Adrenal gland (tissue), 9 donors: ENCODE measurements at regions not wholly inside any gene's neighbourhood (a gene's known extent, or its start where the extent isn't known, plus 50 kb on each side); places are given as distances from the start of the nearest gene placed in this dataset.

ENCODE experiments used
- DNase-seq, 7 donors: peaks; one replicate each; pipeline ENCODE4 v3.0.0-alpha.2; 2019 to 2020
- H3K27ac ChIP-seq, 5 donors: fragments of 200-600 bp; sonication (generic) in 4 of 5; 1 replicate in 3 of 5; 2 replicates in 2 of 5; pipeline versions ENCODE4 v1.5.1 to v1.8.0; 2016 to 2020; ENCODE audit warnings: mild to moderate bottlenecking in 1 of 5
- H3K27me3 ChIP-seq: fragments of 200-600 bp; 2 replicates; pipeline ENCODE4 v1.8.0; 2021
- H3K36me3 ChIP-seq, 2 donors: fragments of 200-600 bp; replicated peaks in 1 of 2; 1 replicate in 1 of 2; 2 replicates in 1 of 2; pipeline versions ENCODE4 v1.5.1 to v1.8.0; 2018 to 2022
- H3K4me1 ChIP-seq, 2 donors: fragments of 200-600 bp; replicated peaks in 1 of 2; 1 replicate in 1 of 2; 2 replicates in 1 of 2; pipeline versions ENCODE4 v1.5.1 to v1.8.0; 2018 to 2021
- H3K4me3 ChIP-seq, 4 donors: fragments of 200-600 bp; sonication (generic) in 3 of 4; one replicate each; pipeline ENCODE4 v1.5.1; 2016 to 2018
- H3K9me3 ChIP-seq, 3 donors: fragments of 200-600 bp; sonication (generic) in 1 of 3; replicated peaks in 1 of 3; 1 replicate in 2 of 3; 2 replicates in 1 of 3; pipeline versions ENCODE4 v1.5.1 to v1.8.0; 2016 to 2021
- CTCF ChIP-seq, 6 experiments: fragments of 450-650 bp in 4 of 6; fragments of 200-600 bp in 2 of 6; sonication (generic) in 1 of 6; IDR thresholded peaks; 1 replicate in 5 of 6; 2 replicates in 1 of 6; pipeline versions ENCODE4 v1.5.1 to v1.8.0; 2016 to 2021; ENCODE audit warnings: antibody characterized with exemption in 6 of 6, mild to moderate bottlenecking in 2 of 6, moderate library complexity in 1 of 6
- POLR2A ChIP-seq, 2 donors: fragments of 450-650 bp; IDR thresholded peaks; one replicate each; pipeline ENCODE4 v1.6.1; 2017; ENCODE audit warnings: antibody characterized with exemption in 2 of 2, mild to moderate bottlenecking in 2 of 2, moderate library complexity in 1 of 2
- WGBS, 4 donors: extraction: QIAGEN DNeasy Blood & Tissue Kit in 2 of 4; methylation state at CpG; one replicate each; pipeline versions ENCODE4 v1.1.5 to v1.1.7; 2013 to 2017; 5-methylcytosine and 5-hydroxymethylcytosine counted together
- intact Hi-C, 2 donors: fragments of 100-400 bp; cut with DNase I; formaldehyde crosslinking; loops; one replicate each; pipeline versions ENCODE4 v1.14.1 to v1.15.0; 2022 to 2023
- donor health status: healthy with polysubstance abuse.
- donor health status: Bipolar disorder and iron deficiency.
- donor health status: DM: yes; HTN: yes; CAD: no.
- donor health status: DM: no; HTN: no; CAD: no.
- donor health status: DM: no; HTN: no; CAD: no.

- no peaks in the 10 kb centered on the region for H3K4me1 ChIP-seq
- H3K27ac ChIP-seq: no peak overlapping the region
- WGBS, 4 donors: 43 to 66% (median 61%) methylated on average over 3 of the region's 3 CpGs
- no peaks in the 10 kb centered on the region for H3K36me3 ChIP-seq
- H3K4me3 ChIP-seq: no peak overlapping the region
- H3K27me3 ChIP-seq: no peaks in the 10 kb centered on the region
- no peak for TF ChIP-seq POLR2A (IDR thresholded peaks at IDR 0.05)
- TF ChIP-seq CTCF (IDR thresholded peaks at IDR 0.05): no peak
- DNase-seq: no peak
- intact Hi-C loops: loop anchor here in 1 of 2 donors (10.0 kb wide), 1 partner anchor 171 kb away; no protein-coding TSS in a partner anchor
- H3K9me3 ChIP-seq: no peaks in the 10 kb centered on the region
Observed at GRCh38 chr3:109225516-109225915, 89.0 kb downstream of the C3orf85 start.

- no peaks in the 10 kb centered on the region for H3K9me3 ChIP-seq
- H3K4me1 ChIP-seq: no peaks in the 10 kb centered on the region
- WGBS, 4 donors: 84 to 95% (median 86%) methylated on average over 2 of the region's 2 CpGs
- no peak overlapping the region for H3K27ac ChIP-seq
- H3K4me3 ChIP-seq: no peak overlapping the region
- H3K36me3 ChIP-seq: no peaks in the 10 kb centered on the region
- no peak for DNase-seq
- H3K27me3 ChIP-seq: no peaks in the 10 kb centered on the region
- no peak for TF ChIP-seq CTCF (IDR thresholded peaks at IDR 0.05)
- no peak for TF ChIP-seq POLR2A (IDR thresholded peaks at IDR 0.05)
- intact Hi-C loops: loop anchor here in 1 of 2 donors (10.0 kb wide), 1 partner anchor 174 kb away; no protein-coding TSS in a partner anchor
Observed at GRCh38 chr3:109228391-109229080, 87.8 kb downstream of the DPPA2 start.

DNA sequence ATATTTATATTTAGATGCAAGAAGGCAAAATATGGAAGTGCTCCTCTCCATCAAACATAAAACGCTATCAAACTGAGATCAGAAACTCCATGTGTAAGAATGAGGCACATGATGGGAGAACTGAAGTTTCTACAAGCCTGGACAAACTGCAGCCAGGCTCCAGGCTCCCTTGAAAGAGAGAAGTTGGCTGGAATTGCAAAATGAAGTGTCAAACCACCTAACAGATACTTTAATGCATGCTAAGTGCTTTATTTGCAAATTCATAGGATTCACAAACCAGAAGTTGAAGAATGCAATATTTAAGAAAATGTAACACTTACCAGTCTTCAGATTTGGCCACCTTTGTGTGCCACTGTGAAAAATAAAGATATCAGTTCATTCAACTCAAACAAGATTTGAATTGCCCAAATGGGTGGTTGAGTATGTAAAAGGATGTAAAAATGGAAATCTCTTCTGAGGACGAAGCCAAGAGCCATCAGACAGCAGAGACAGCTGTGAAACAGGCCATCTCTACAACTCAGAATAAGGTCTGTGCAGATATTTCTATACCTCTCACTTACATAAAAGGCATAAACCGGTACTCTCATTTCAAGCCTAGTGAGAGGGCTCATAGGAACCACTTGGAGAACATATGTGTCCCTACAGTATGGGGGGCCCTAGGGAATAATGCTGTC, 87.0 kb downstream of the DPPA2 start:
- WGBS, 4 donors: 82 to 89% (median 84%) methylated on average over 3 of the region's 3 CpGs
- Histone ChIP-seq H3K4me1 (no peaks in the 10 kb centered on the region), H3K36me3 (no peaks in the 10 kb centered on the region), H3K4me3 (no peak overlapping the region), H3K27me3 (no peaks in the 10 kb centered on the region), H3K27ac (no peak overlapping the region), H3K9me3 (no peaks in the 10 kb centered on the region)
- intact Hi-C loops: loop anchor here in 1 of 2 donors (10.0 kb wide), 1 partner anchor 175 kb away; no protein-coding TSS in a partner anchor
- TF ChIP-seq CTCF (IDR thresholded peaks at IDR 0.05) (no peak), POLR2A (IDR thresholded peaks at IDR 0.05) (no peak)
- DNase-seq: no peak

- intact Hi-C loops: no loop called here
- no peaks in the 10 kb centered on the region for H3K4me1 ChIP-seq
- no peak overlapping the region for H3K4me3 ChIP-seq
- no peak for TF ChIP-seq CTCF (IDR thresholded peaks at IDR 0.05)
- TF ChIP-seq POLR2A (IDR thresholded peaks at IDR 0.05): no peak
- no peaks in the 10 kb centered on the region for H3K36me3 ChIP-seq
- WGBS, 4 donors: 59 to 78% (median 75%) methylated on average over 4 to 5 of the region's 5 CpGs
- H3K27me3 ChIP-seq: no peaks in the 10 kb centered on the region
- H3K9me3 ChIP-seq: no peaks in the 10 kb centered on the region
- DNase-seq: no peak
- no peak overlapping the region for H3K27ac ChIP-seq
Observed at GRCh38 chr3:109234300-109234699, 82.0 kb downstream of the DPPA2 start.
